Activated T-helper 1 cell treated with anti-CD3 and anti-CD28 coated beads, Interleukin-12 subunit alpha, Interleukin-12 subunit beta, Interleukin-2, Interleukin-4 antibody, amounts not matched to agents 30 ng/mL and 10 ng/mL and 1 ng/mL, durations not matched to agents 14 hours and 24 hours and 36 hours (primary cell): ENCODE measurements at regions not wholly inside any gene's neighbourhood (a gene's known extent, or its start where the extent isn't known, plus 50 kb on each side); places are given as distances from the start of the nearest gene placed in this dataset.

Experiments used
- DNase-seq: peaks from one replicate; pipeline ENCODE4 v3.0.0; 2021; ENCODE audit warnings: low spot score
- H3K27ac Mint-ChIP-seq: one replicate; pipeline ENCODE4 v1.8.0; 2021; ENCODE audit warnings: mild to moderate bottlenecking, mixed read lengths
- H3K27me3 Mint-ChIP-seq: one replicate; pipeline ENCODE4 v1.8.0; 2022; ENCODE audit warnings: mild to moderate bottlenecking, moderate library complexity, mixed read lengths; ENCODE audit not compliant: insufficient read depth
- H3K36me3 Mint-ChIP-seq: one replicate; pipeline ENCODE4 v1.8.0; 2021; ENCODE audit warnings: low read depth, mixed read lengths
- H3K4me1 Mint-ChIP-seq: one replicate; pipeline ENCODE4 v1.8.0; 2021; ENCODE audit warnings: low read depth, mixed read lengths
- H3K4me3 Mint-ChIP-seq: one replicate; pipeline ENCODE4 v1.8.0; 2021; ENCODE audit warnings: mild to moderate bottlenecking, moderate library complexity, mixed read lengths
- H3K9me3 Mint-ChIP-seq: one replicate; pipeline ENCODE4 v1.8.0; 2021; ENCODE audit warnings: mixed read lengths
- intact Hi-C: fragments of 100-400 bp; cut with micrococcal nuclease; formaldehyde crosslinking; loops from one replicate; pipeline ENCODE4 v1.15.1; 2024

- H3K4me3 Mint-ChIP-seq = no peak overlapping the region
- H3K27ac Mint-ChIP-seq = no peak overlapping the region
- DNase-seq = no peak
- H3K36me3 Mint-ChIP-seq = no peaks in the 10 kb centered on the region
- intact Hi-C loops = no loop called here
- H3K27me3 Mint-ChIP-seq = no peaks in the 10 kb centered on the region
- H3K9me3 Mint-ChIP-seq = peaks cover 8% of the 10 kb centered on the region
- H3K4me1 Mint-ChIP-seq = no peaks in the 10 kb centered on the region
Measured at GRCh38 chr18:60943297-60943696, 389.9 kb upstream of the CDH20 start.

GRCh38 chr18:60950634-60951033, 382.6 kb upstream of the CDH20 start:
- H3K9me3 Mint-ChIP-seq = no peaks in the 10 kb centered on the region
- DNase-seq = no peak

GRCh38 chr18:60951091-60951490, 382.1 kb upstream of the CDH20 start:
- Mint-ChIP-seq H3K9me3 (no peaks in the 10 kb centered on the region), H3K36me3 (no peaks in the 10 kb centered on the region), H3K27ac (no peak overlapping the region), H3K27me3 (no peaks in the 10 kb centered on the region), H3K4me3 (no peak overlapping the region), H3K4me1 (no peaks in the 10 kb centered on the region)
- intact Hi-C loops = no loop called here
- no peak for DNase-seq

More at GRCh38 chr18:60950634-60951033, 382.6 kb upstream of the CDH20 start:
- H3K27me3 Mint-ChIP-seq = no peaks in the 10 kb centered on the region
- intact Hi-C loops = no loop called here
- no peaks in the 10 kb centered on the region for H3K36me3 Mint-ChIP-seq
- no peaks in the 10 kb centered on the region for H3K4me1 Mint-ChIP-seq
- H3K27ac Mint-ChIP-seq = no peak overlapping the region
- H3K4me3 Mint-ChIP-seq = no peak overlapping the region

- no peaks in the 10 kb centered on the region for H3K4me1 Mint-ChIP-seq
- H3K27ac Mint-ChIP-seq = no peak overlapping the region
- H3K36me3 Mint-ChIP-seq = no peaks in the 10 kb centered on the region
- no peaks in the 10 kb centered on the region for H3K27me3 Mint-ChIP-seq
- H3K9me3 Mint-ChIP-seq = no peaks in the 10 kb centered on the region
- intact Hi-C loops = no loop called here
- no peak overlapping the region for H3K4me3 Mint-ChIP-seq
- no peak for DNase-seq
Measured at GRCh38 chr18:60962625-60963024, 370.6 kb upstream of the CDH20 start.

DNA sequence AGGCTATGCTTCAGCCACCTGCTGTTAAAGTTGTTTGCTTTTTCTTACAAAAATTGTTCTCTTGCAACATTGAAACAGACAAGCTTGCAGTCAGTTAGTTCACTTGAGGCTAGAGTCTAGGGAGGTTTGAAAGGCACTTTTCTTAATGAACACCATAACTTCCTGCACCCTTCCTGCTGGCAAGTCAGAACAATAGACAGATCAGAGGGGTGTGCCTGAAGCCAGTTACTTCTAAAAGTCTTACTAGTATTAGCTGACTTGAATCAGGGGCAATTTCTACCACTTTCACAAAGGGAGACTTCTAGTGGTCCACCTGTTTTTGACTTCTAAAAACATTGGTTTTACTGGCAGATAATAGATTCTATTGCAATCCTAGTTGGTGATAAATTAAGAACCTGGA, 367.4 kb upstream of the CDH20 start:
- intact Hi-C loops = no loop called here
- Mint-ChIP-seq H3K4me1 (no peaks in the 10 kb centered on the region), H3K9me3 (peaks cover 4% of the 10 kb centered on the region), H3K4me3 (no peak overlapping the region), H3K27me3 (no peaks in the 10 kb centered on the region), H3K27ac (no peak overlapping the region), H3K36me3 (no peaks in the 10 kb centered on the region)
- no peak for DNase-seq

DNA sequence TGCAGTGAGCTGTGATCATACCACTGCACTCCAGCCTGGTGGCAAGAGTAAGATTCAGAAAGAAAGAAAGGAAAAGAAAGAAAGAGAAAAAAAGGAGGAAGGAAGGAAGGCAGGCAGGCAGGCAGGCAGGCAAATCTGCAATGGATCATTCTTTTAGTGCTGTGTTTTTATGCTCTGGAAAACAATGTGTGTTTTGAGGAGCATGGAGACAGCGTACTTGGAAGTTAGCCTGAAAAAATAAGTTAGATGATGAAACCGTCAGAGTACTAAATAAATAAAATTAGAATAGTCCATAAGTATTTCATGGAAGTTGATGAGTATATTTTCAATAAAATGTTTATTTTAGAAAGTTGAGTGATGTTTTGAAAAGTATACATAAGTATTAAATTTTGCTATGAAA, 366.4 kb upstream of the CDH20 start:
- no peaks in the 10 kb centered on the region for H3K27me3 Mint-ChIP-seq
- no peaks in the 10 kb centered on the region for H3K4me1 Mint-ChIP-seq
- H3K9me3 Mint-ChIP-seq = peaks cover 5% of the 10 kb centered on the region
- no peaks in the 10 kb centered on the region for H3K36me3 Mint-ChIP-seq
- intact Hi-C loops = no loop called here
- DNase-seq = no peak
- H3K4me3 Mint-ChIP-seq = no peak overlapping the region
- H3K27ac Mint-ChIP-seq = no peak overlapping the region

DNA sequence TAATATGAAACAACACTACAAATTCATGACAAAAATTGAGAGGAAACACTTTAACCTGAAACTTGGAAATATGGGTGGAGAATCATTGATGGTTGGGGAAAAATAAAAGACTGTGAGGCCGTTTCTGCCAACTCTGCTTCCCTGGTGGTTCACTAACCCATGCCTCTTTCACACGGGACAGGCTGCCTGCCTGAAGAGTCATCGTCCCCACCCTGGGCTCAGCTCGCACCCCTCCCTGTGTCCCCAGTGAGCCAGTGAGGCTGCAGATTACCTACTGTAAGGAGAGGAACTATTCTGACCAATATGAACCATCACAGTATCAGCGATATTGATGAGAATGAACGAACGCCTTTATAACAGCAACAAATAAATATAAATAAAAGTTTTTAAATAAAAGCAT, 357.8 kb upstream of the CDH20 start:
- no peaks in the 10 kb centered on the region for H3K36me3 Mint-ChIP-seq
- H3K27ac Mint-ChIP-seq = no peak overlapping the region
- no peak for DNase-seq
- no peak overlapping the region for H3K4me3 Mint-ChIP-seq
- no peaks in the 10 kb centered on the region for H3K27me3 Mint-ChIP-seq
- no peaks in the 10 kb centered on the region for H3K4me1 Mint-ChIP-seq
- peaks cover 5% of the 10 kb centered on the region for H3K9me3 Mint-ChIP-seq
- intact Hi-C loops = no loop called here

DNA sequence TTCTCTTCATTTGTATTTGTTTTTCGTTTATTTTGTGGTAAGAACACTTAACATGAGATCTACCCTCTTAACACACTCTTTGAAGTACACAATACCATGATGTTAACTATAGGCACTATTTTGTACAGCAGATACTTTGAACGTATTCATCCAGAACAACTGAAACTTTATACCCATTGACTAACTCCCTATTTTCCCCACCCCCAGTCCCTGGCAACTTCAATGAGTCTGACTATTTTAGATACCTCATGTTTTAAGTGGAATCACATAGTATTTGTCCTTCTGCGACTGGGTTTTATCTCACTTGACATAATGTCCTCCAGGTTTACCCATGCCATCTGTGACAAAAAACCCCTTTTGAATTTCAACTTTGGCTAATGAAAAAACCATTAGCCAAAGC, 356.3 kb upstream of the CDH20 start:
- no peak for DNase-seq
- intact Hi-C loops = no loop called here
- Mint-ChIP-seq H3K36me3 (no peaks in the 10 kb centered on the region), H3K27me3 (no peaks in the 10 kb centered on the region), H3K4me1 (no peaks in the 10 kb centered on the region), H3K4me3 (no peak overlapping the region), H3K9me3 (no peaks in the 10 kb centered on the region), H3K27ac (no peak overlapping the region)

GRCh38 chr18:60978338-60978737, 354.9 kb upstream of the CDH20 start:
- intact Hi-C loops = no loop called here
- DNase-seq = no peak
- Mint-ChIP-seq H3K27ac (no peak overlapping the region), H3K4me1 (no peaks in the 10 kb centered on the region), H3K9me3 (no peaks in the 10 kb centered on the region), H3K4me3 (no peak overlapping the region), H3K36me3 (no peaks in the 10 kb centered on the region), H3K27me3 (no peaks in the 10 kb centered on the region)

DNA sequence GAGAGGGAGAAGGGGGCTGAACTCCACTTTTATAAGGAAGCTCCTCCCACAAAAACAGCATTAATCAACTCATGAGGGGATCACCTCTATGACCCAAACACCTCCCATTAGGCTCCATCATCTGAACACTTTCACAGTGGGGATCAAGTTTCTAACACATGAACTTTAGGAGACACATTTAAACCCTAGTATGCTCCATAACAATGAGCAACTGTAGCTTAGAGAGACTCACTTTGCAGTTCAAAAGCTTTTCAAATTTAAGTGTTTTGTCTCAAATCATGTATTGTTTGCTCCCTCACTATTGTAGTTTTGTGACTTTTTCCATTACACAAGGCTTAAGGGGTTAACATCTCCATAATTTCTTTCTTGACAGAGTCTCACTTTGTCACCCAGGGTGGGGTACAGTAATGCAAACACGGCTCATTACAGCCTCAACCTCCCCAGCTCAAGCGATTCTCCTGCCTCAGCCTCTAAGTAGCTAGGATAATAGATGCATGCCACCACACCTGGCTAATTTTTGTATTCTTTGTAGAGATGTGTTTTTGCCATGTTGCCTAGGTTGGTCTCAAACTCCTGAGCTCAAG, 352.7 kb upstream of the CDH20 start:
- no peak for DNase-seq
- Mint-ChIP-seq H3K4me3 (no peak overlapping the region), H3K9me3 (no peaks in the 10 kb centered on the region), H3K36me3 (no peaks in the 10 kb centered on the region), H3K4me1 (no peaks in the 10 kb centered on the region), H3K27ac (no peak overlapping the region), H3K27me3 (no peaks in the 10 kb centered on the region)
- intact Hi-C loops = no loop called here

DNA sequence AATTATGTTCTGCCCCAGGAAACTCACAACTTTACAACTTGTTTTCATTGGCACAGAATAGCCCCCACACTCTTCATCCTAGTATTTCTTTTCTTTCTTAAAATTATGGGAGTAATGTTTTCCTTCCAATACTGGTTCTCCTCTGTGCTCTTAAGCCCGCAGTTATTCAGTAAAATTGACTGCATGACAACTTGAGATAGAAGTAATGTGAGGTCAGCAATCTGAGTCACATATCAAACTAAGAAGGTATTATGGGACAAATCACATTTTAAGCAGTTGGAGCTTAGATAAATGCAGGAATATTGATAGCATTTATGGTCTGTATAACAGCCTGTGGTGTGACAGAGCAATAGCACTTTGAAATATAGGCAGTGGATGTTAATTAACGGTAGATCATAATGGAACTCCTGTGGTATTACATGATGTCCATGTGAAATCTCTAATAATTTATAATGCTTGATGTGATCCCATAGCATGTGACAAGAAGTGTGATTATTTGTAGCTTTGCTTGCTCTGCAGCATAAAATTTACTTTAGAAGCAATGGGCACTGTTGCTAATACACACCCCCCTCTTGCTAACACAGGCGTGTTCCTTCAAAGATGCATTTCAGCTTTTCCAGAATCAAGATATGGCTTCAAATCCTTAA, 351.4 kb upstream of the CDH20 start:
- no peak overlapping the region for H3K27ac Mint-ChIP-seq
- no peaks in the 10 kb centered on the region for H3K36me3 Mint-ChIP-seq
- peaks cover 3% of the 10 kb centered on the region for H3K9me3 Mint-ChIP-seq
- H3K27me3 Mint-ChIP-seq = no peaks in the 10 kb centered on the region
- DNase-seq = no peak
- H3K4me1 Mint-ChIP-seq = no peaks in the 10 kb centered on the region
- intact Hi-C loops = no loop called here
- H3K4me3 Mint-ChIP-seq = no peak overlapping the region

- no peak overlapping the region for H3K4me3 Mint-ChIP-seq
- no peak overlapping the region for H3K27ac Mint-ChIP-seq
- H3K9me3 Mint-ChIP-seq = peaks cover 3% of the 10 kb centered on the region
- no peaks in the 10 kb centered on the region for H3K4me1 Mint-ChIP-seq
- intact Hi-C loops = no loop called here
- H3K27me3 Mint-ChIP-seq = no peaks in the 10 kb centered on the region
- H3K36me3 Mint-ChIP-seq = no peaks in the 10 kb centered on the region
- DNase-seq = no peak
Measured at GRCh38 chr18:60982329-60982695, 350.9 kb upstream of the CDH20 start.

DNA sequence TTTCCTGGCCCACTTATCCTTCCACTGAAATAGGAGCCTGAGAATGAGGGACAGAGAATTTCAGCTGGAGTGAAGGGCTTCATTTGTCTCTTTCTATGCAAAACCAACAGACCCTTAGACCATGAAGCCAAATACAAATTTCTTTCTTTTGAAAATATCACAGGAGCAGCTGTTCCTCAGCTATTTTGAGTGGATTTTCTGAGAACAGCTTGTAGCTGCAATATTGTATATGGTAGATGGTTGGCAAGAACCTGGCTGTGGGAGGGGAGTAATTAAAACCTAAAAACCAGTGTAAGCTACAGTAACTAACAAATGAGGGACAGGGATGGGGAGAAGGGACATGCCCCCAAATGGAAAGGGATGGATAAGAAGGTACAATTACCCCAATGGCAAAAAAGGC, 350.3 kb upstream of the CDH20 start:
- H3K36me3 Mint-ChIP-seq = no peaks in the 10 kb centered on the region
- no peaks in the 10 kb centered on the region for H3K4me1 Mint-ChIP-seq
- no peaks in the 10 kb centered on the region for H3K27me3 Mint-ChIP-seq
- no peak overlapping the region for H3K4me3 Mint-ChIP-seq
- no peak for DNase-seq
- intact Hi-C loops = no loop called here
- H3K9me3 Mint-ChIP-seq = peaks cover 3% of the 10 kb centered on the region
- no peak overlapping the region for H3K27ac Mint-ChIP-seq

GRCh38 chr18:60984510-60984909, 348.7 kb upstream of the CDH20 start:
- Mint-ChIP-seq H3K4me3 (no peak overlapping the region), H3K4me1 (no peaks in the 10 kb centered on the region), H3K27ac (no peak overlapping the region), H3K36me3 (no peaks in the 10 kb centered on the region), H3K27me3 (no peaks in the 10 kb centered on the region), H3K9me3 (peaks cover 3% of the 10 kb centered on the region)
- intact Hi-C loops = no loop called here
- DNase-seq = no peak
